K562 (cell line): ENCODE measurements at regions not wholly inside any gene's neighbourhood (a gene's known extent, or its start where the extent isn't known, plus 50 kb on each side); places are given as distances from the start of the nearest gene placed in this dataset.

Experiments used
- ARID4B ChIP-seq: sonication (generic); formaldehyde crosslinking; IDR thresholded peaks from 2 replicates; pipeline ENCODE4 v1.8.0; 2022; ENCODE audit warnings: mild to moderate bottlenecking, missing genetic modification reagents
- POLR3G ChIP-seq: IDR thresholded peaks from 2 replicates; pipeline ENCODE4 v1.6.1; 2011; ENCODE audit not compliant: insufficient read length, insufficient replicate concordance; ENCODE audit errors: extremely low read depth
- RBM14 ChIP-seq: fragments of 200-400 bp; formaldehyde crosslinking; IDR thresholded peaks from 2 replicates; pipeline ENCODE4 v1.6.1; 2018; ENCODE audit warnings: low read depth, mild to moderate bottlenecking, low read length, moderate library complexity, borderline replicate concordance; ENCODE audit not compliant: insufficient read depth
- STAT6 ChIP-seq: sonication (generic); formaldehyde crosslinking; IDR thresholded peaks from 2 replicates; pipeline ENCODE4 v1.8.1; 2023; ENCODE audit warnings: mild to moderate bottlenecking, missing genetic modification reagents
- TEAD2 ChIP-seq: fragments of 450-650 bp; IDR thresholded peaks from 2 replicates; pipeline ENCODE4 v1.6.1; 2016; ENCODE audit warnings: missing genetic modification characterization, control low read depth, missing compliant biosample characterization
- ZNF184 ChIP-seq: sonication (generic); formaldehyde crosslinking; IDR thresholded peaks from 2 replicates; pipeline ENCODE4 v1.5.0; 2020; ENCODE audit warnings: missing genetic modification reagents
- ZNF695 ChIP-seq: fragments of 450-650 bp; formaldehyde crosslinking; IDR thresholded peaks from 2 replicates; pipeline ENCODE4 v1.4.0; 2020; ENCODE audit warnings: mild to moderate bottlenecking, moderate library complexity
- ZSCAN32 ChIP-seq: fragments of 450-650 bp; formaldehyde crosslinking; IDR thresholded peaks from 2 replicates; pipeline ENCODE4 v1.4.0; 2020; ENCODE audit warnings: mild to moderate bottlenecking, moderate library complexity

GRCh38 chr6:25023781-25024180, 88.0 kb upstream of the RIPOR2 start (continued):
- TF ChIP-seq STAT6 (CRISPR knock-in tag): no peak
- no peak for TF ChIP-seq ZNF184 (CRISPR knock-in tag)
- no peak for TF ChIP-seq ARID4B
- no peak for TF ChIP-seq RBM14
- no peak for TF ChIP-seq POLR3G
- TF ChIP-seq ZSCAN32 (CRISPR knock-in tag): no peak
- TF ChIP-seq TEAD2: no peak
- no peak for TF ChIP-seq ZNF695
